ENCODE measurements at regions not wholly inside any gene's neighbourhood (a gene's known extent, or its start where the extent isn't known, plus 50 kb on each side); places are given as distances from the start of the nearest gene placed in this dataset.

- no peak for DNase-seq (ENCODE audit: low spot score)
These were observed 1074.0 kb downstream of the CDH11 start for GRCh38 chr16:64047878-64048277.

- DNase-seq (ENCODE audit: low spot score): no peak
These were observed 1074.7 kb downstream of the CDH11 start for GRCh38 chr16:64047207-64047606.

- no peak for DNase-seq (ENCODE audit: low spot score)
These were observed 1086.5 kb downstream of the CDH11 start for GRCh38 chr16:64035337-64035736.

GRCh38 chr16:64019339-64019738 lies 1102.5 kb downstream of the CDH11 start:
- no peak for DNase-seq (ENCODE audit: low spot score)

GRCh38 chr16:64017796-64018195 lies 1104.1 kb downstream of the CDH11 start:
- DNase-seq (ENCODE audit: low spot score): no peak

GRCh38 chr16:64013856-64014255 lies 1108.0 kb downstream of the CDH11 start:
- DNase-seq (ENCODE audit: low spot score): no peak

GRCh38 chr16:64012166-64012565 lies 1109.7 kb downstream of the CDH11 start:
- no peak for DNase-seq (ENCODE audit: low spot score)

- no peak for DNase-seq (ENCODE audit: low spot score)
These were observed 1110.2 kb downstream of the CDH11 start for GRCh38 chr16:64011650-64012049.

- no peak for DNase-seq (ENCODE audit: low spot score)
These were observed 1113.7 kb downstream of the CDH11 start for GRCh38 chr16:64008131-64008530.

- DNase-seq (ENCODE audit: low spot score): no peak
These were observed 1117.7 kb downstream of the CDH11 start for GRCh38 chr16:64004116-64004515.

- DNase-seq (ENCODE audit: low spot score): no peak
These were observed 1126.8 kb downstream of the CDH11 start for GRCh38 chr16:63995025-63995424.

GRCh38 chr16:63983401-63983800 lies 1138.5 kb downstream of the CDH11 start:
- DNase-seq (ENCODE audit: low spot score): no peak

GRCh38 chr16:63982741-63983140 lies 1139.1 kb downstream of the CDH11 start:
- no peak for DNase-seq (ENCODE audit: low spot score)

GRCh38 chr16:63982110-63982509 lies 1139.8 kb downstream of the CDH11 start:
- no peak for DNase-seq (ENCODE audit: low spot score)

- no peak for DNase-seq (ENCODE audit: low spot score)
These were observed 1140.2 kb downstream of the CDH11 start for GRCh38 chr16:63981639-63982038.

- no peak for DNase-seq (ENCODE audit: low spot score)
These were observed 1141.1 kb downstream of the CDH11 start for GRCh38 chr16:63980763-63981162.

GRCh38 chr16:63978240-63978639 lies 1143.6 kb downstream of the CDH11 start:
- DNase-seq (ENCODE audit: low spot score): no peak

GRCh38 chr16:63976345-63976744 lies 1145.5 kb downstream of the CDH11 start:
- DNase-seq (ENCODE audit: low spot score): no peak

GRCh38 chr16:63975669-63976068 lies 1146.2 kb downstream of the CDH11 start:
- no peak for DNase-seq (ENCODE audit: low spot score)

- no peak for DNase-seq (ENCODE audit: low spot score)
These were observed 1153.9 kb downstream of the CDH11 start for GRCh38 chr16:63967966-63968365.

GRCh38 chr16:63960321-63960720 lies 1161.5 kb downstream of the CDH11 start:
- no peak for DNase-seq (ENCODE audit: low spot score)

GRCh38 chr16:63947022-63947421 lies 1174.8 kb downstream of the CDH11 start:
- no peak for DNase-seq (ENCODE audit: low spot score)

GRCh38 chr16:63945806-63946205 lies 1176.1 kb downstream of the CDH11 start:
- DNase-seq (ENCODE audit: low spot score): no peak

GRCh38 chr16:63943566-63943965 lies 1178.3 kb downstream of the CDH11 start:
- no peak for DNase-seq (ENCODE audit: low spot score)

- no peak for DNase-seq (ENCODE audit: low spot score)
These were observed 1183.2 kb downstream of the CDH11 start for GRCh38 chr16:63938661-63939060.

Data from mucosa of gallbladder (tissue), 1 donor.